IMR-90 (cell line): ENCODE measurements at regions not wholly inside any gene's neighbourhood (a gene's known extent, or its start where the extent isn't known, plus 50 kb on each side); places are given as distances from the start of the nearest gene placed in this dataset.

Source experiments
- ATAC-seq: fragments of 200-7000 bp; cut with Tn5 transposase; 2 replicates; pipeline ENCODE4 v1.9.1; 2020; ENCODE audit warnings: low read depth, mild to moderate bottlenecking, moderate library complexity
- BruUV-seq: library from RNA; stranded (reverse); fragments of 400-500 nt; replicated peaks from 2 replicates; lab custom pipeline; 2021; lab: Mats Ljungman, UMichigan
- CTCF ChIA-PET: fragments of 300-600 bp; formaldehyde crosslinking; extraction: SDS; loops from one replicate; lab custom pipeline; 2021; ENCODE audit warnings: antibody characterized with exemption; lab: Yijun Ruan, JAX
- POLR2A ChIA-PET: fragments of 300-600 bp; sonication (Branson Sonifier 250); formaldehyde crosslinking; loops from one replicate; lab custom pipeline; 2022; ENCODE audit warnings: antibody characterized with exemption; ENCODE audit not compliant: unreplicated experiment; lab: Charles Lee
- DNase-seq: peaks from one replicate; pipeline ENCODE4 v3.0.0; 2013
- H2AFZ ChIP-seq: replicated peaks from 2 replicates; pipeline ENCODE3; 2013; ENCODE audit warnings: low read length, mild to moderate bottlenecking; ENCODE audit not compliant: poor library complexity
- H2AK5ac ChIP-seq: 2 replicates; pipeline ENCODE4 v1.6.1; 2013; ENCODE audit warnings: low read depth, low read length, inconsistent platforms
- H2AK9ac ChIP-seq: replicated peaks from 2 replicates; pipeline ENCODE3; 2013; ENCODE audit warnings: mild to moderate bottlenecking, low read depth, low read length, moderate library complexity; ENCODE audit not compliant: poor library complexity
- H2BK120ac ChIP-seq: 2 replicates; pipeline ENCODE4 v1.6.1; 2013; ENCODE audit warnings: low read depth, low read length, inconsistent platforms
- H2BK15ac ChIP-seq: 3 replicates; pipeline ENCODE4 v1.6.1; 2013; ENCODE audit warnings: low read depth, low read length, inconsistent platforms
- H2BK20ac ChIP-seq: 2 replicates; pipeline ENCODE4 v1.6.1; 2013; ENCODE audit warnings: low read depth, mild to moderate bottlenecking, inconsistent platforms, low read length, moderate library complexity
- H2BK5ac ChIP-seq: 2 replicates; pipeline ENCODE4 v1.6.1; 2013; ENCODE audit warnings: mild to moderate bottlenecking, low read depth, low read length, inconsistent platforms; ENCODE audit not compliant: poor library complexity, severe bottlenecking
- H3K14ac ChIP-seq: replicated peaks from 2 replicates; pipeline ENCODE4 v1.6.1; 2013; ENCODE audit warnings: low read depth, low read length, inconsistent platforms
- H3K18ac ChIP-seq: 2 replicates; pipeline ENCODE4 v1.6.1; 2013; ENCODE audit warnings: low read depth, low read length, control low read depth
- H3K23ac ChIP-seq: 2 replicates; pipeline ENCODE4 v1.6.1; 2013; ENCODE audit warnings: low read depth, low read length, inconsistent platforms
- H3K27ac ChIP-seq: 2 replicates; pipeline ENCODE4 v1.5.1; 2013; ENCODE audit warnings: mild to moderate bottlenecking, control low read depth, low read length; ENCODE audit not compliant: insufficient read depth
- H3K27me3 ChIP-seq: 2 replicates; pipeline ENCODE4 v1.6.1; 2013; ENCODE audit warnings: low read length; ENCODE audit not compliant: control insufficient read depth, insufficient read depth
- H3K36me3 ChIP-seq: 2 replicates; pipeline ENCODE4 v1.6.1; 2013; ENCODE audit warnings: low read length, mixed read lengths; ENCODE audit not compliant: control insufficient read depth, insufficient read depth
- H3K4ac ChIP-seq: 2 replicates; pipeline ENCODE4 v1.6.1; 2013; ENCODE audit warnings: low read depth, low read length, inconsistent platforms
- H3K4me1 ChIP-seq: 2 replicates; pipeline ENCODE4 v1.6.1; 2013; ENCODE audit warnings: low read length, mixed read lengths; ENCODE audit not compliant: control insufficient read depth, insufficient read depth
- H3K4me2 ChIP-seq: 2 replicates; pipeline ENCODE4 v1.6.1; 2013; ENCODE audit warnings: low read depth, mild to moderate bottlenecking, control low read depth, low read length, moderate library complexity
- H3K4me3 ChIP-seq: 2 replicates; pipeline ENCODE4 v1.5.1; 2013; ENCODE audit warnings: low read depth, mild to moderate bottlenecking, control low read depth, low read length, moderate library complexity; ENCODE audit not compliant: insufficient read depth
- H3K56ac ChIP-seq: 2 replicates; pipeline ENCODE4 v1.6.1; 2013; ENCODE audit warnings: low read length, inconsistent platforms; ENCODE audit not compliant: insufficient read depth; ENCODE audit errors: extremely low read depth
- H3K79me1 ChIP-seq, 2 experiments: 2 replicates each; pipeline ENCODE4 v1.6.1; 2013; ENCODE audit warnings: low read length in 2 of 2, inconsistent platforms in 1 of 2, low read depth in 1 of 2
- H3K9ac ChIP-seq: 2 replicates; pipeline ENCODE4 v1.6.1; 2013; ENCODE audit warnings: low read depth, low read length, control low read depth
- H3K9me1 ChIP-seq: 2 replicates; pipeline ENCODE4 v1.6.1; 2013; ENCODE audit warnings: low read length, inconsistent platforms; ENCODE audit not compliant: insufficient read depth
- H3K9me3 ChIP-seq: 2 replicates; pipeline ENCODE4 v1.6.1; 2013; ENCODE audit warnings: low read length; ENCODE audit not compliant: control insufficient read depth, insufficient read depth
- H4K20me1 ChIP-seq: 2 replicates; pipeline ENCODE4 v1.6.1; 2013; ENCODE audit warnings: low read length, inconsistent platforms; ENCODE audit not compliant: insufficient read depth
- H4K5ac ChIP-seq: 2 replicates; pipeline ENCODE4 v1.6.1; 2013; ENCODE audit warnings: mild to moderate bottlenecking, low read depth, low read length, control low read depth
- H4K8ac ChIP-seq, 2 experiments: 2 replicates each; pipeline ENCODE4 v1.6.1; 2013; ENCODE audit warnings: low read depth in 2 of 2, low read length in 2 of 2, control low read depth in 1 of 2, inconsistent platforms in 1 of 2
- H4K91ac ChIP-seq: 2 replicates; pipeline ENCODE4 v1.6.1; 2013; ENCODE audit warnings: low read depth, low read length, inconsistent platforms; ENCODE audit not compliant: insufficient read depth
- CEBPB ChIP-seq: IDR thresholded peaks from 2 replicates; pipeline ENCODE4 v1.6.1; 2012; ENCODE audit warnings: low read depth, low read length, improper control_type of control experiment
- CHD1 ChIP-seq: IDR thresholded peaks from 2 replicates; pipeline ENCODE4 v1.6.1; 2012; ENCODE audit warnings: low read depth, low read length, improper control_type of control experiment
- MAFK ChIP-seq: IDR thresholded peaks from 2 replicates; pipeline ENCODE4 v1.6.1; 2012; ENCODE audit warnings: low read depth, low read length, improper control_type of control experiment
- MAZ ChIP-seq: IDR thresholded peaks from 2 replicates; pipeline ENCODE4 v1.6.1; 2012; ENCODE audit warnings: low read depth, mild to moderate bottlenecking, low read length, improper control_type of control experiment, moderate library complexity, borderline replicate concordance
- MXI1 ChIP-seq: IDR thresholded peaks from 2 replicates; pipeline ENCODE4 v1.6.1; 2012; ENCODE audit warnings: low read depth, mild to moderate bottlenecking, low read length, moderate library complexity, borderline replicate concordance
- NFE2L2 ChIP-seq: fragments of 150-350 bp; IDR thresholded peaks from 2 replicates; pipeline ENCODE4 v1.6.1; 2016; ENCODE audit warnings: low read depth, mild to moderate bottlenecking, low read length
- POLR2A ChIP-seq: IDR thresholded peaks from 2 replicates; pipeline ENCODE4 v1.6.1; 2012; ENCODE audit warnings: mild to moderate bottlenecking, low read depth, low read length
- RCOR1 ChIP-seq: IDR thresholded peaks from 2 replicates; pipeline ENCODE4 v1.6.1; 2012; ENCODE audit warnings: mild to moderate bottlenecking, low read length, improper control_type of control experiment; ENCODE audit not compliant: insufficient replicate concordance
- RFX5 ChIP-seq: IDR thresholded peaks from 2 replicates; pipeline ENCODE4 v1.8.0; 2012; ENCODE audit warnings: low read depth, mild to moderate bottlenecking, low read length, moderate library complexity
- SMC3 ChIP-seq: fragments of 150-350 bp; IDR thresholded peaks from 2 replicates; pipeline ENCODE4 v1.6.1; 2016; ENCODE audit warnings: low read depth, mild to moderate bottlenecking, antibody characterized with exemption, low read length, moderate library complexity
- WGBS, 2 experiments: methylation state at CpG; one replicate each; pipeline versions ENCODE4 v1.1.5 to v1.1.7; 2013; ENCODE audit warnings: missing lambda C conversion rate in 2 of 2; ENCODE audit not compliant: insufficient read length in 1 of 2; ENCODE audit errors: extremely low coverage in 2 of 2; 5-methylcytosine and 5-hydroxymethylcytosine counted together
- dilution Hi-C: fragments of 300-500 bp; cut with HindIII; formaldehyde crosslinking; loops from one replicate; pipeline ENCODE4 v1.14.3; 2018; ENCODE audit warnings: low sequenced_read_pairs; ENCODE audit not compliant: unreplicated experiment
- in situ Hi-C: fragments of 300-500 bp; cut with MboI; formaldehyde crosslinking; loops from 3 replicates; pipeline ENCODE4 v1.14.3; 2019; ENCODE audit warnings: low sequenced_read_pairs, inconsistent platforms, mixed read lengths
- intact Hi-C: fragments of 100-400 bp; cut with micrococcal nuclease; formaldehyde crosslinking; loops from 2 replicates; pipeline ENCODE4 v1.10.0; 2022
- TF ChIP-seq, protein P1 (sequence below): fragments of 150-350 bp; IDR thresholded peaks from 2 replicates; pipeline ENCODE4 v1.6.1; 2016; ENCODE audit warnings: low read depth, mild to moderate bottlenecking, low read length, moderate library complexity, borderline replicate concordance
- TF ChIP-seq, protein P2 (sequence below): conservative IDR thresholded peaks from 2 replicates; pipeline ENCODE4 v1.5.1; 2012; ENCODE audit warnings: mild to moderate bottlenecking, low read depth, low read length, improper control_type of control experiment
- TF ChIP-seq, protein P3 (sequence below): fragments of 150-350 bp; IDR thresholded peaks from 2 replicates; pipeline ENCODE4 v1.6.1; 2017; ENCODE audit warnings: mild to moderate bottlenecking, antibody characterized with exemption, low read length, low read depth

DNA sequence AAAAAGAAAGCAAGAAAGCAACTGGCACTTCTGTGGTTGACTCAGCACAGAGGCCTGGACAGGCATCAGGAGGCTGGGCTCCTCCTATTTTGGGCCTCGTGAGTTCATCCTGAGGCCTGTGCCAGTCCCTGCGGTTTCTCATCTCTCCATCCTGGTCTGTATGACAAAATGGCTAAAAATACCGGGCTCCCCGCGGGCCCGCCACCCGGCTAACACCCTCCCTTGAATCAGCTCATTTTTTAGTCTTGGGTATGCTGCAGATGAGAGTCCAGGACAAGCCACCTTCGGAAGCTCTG lies 62.3 kb upstream of the YWHAQ start:
- Histone ChIP-seq H4K5ac (no peak overlapping the region), H3K4me3 (no peak overlapping the region), H2BK15ac (0 out of 3 replicates have a peak overlapping the region, but pooled peaks have one; percentile 54), H2BK20ac (no peak overlapping the region), H2AK5ac (no peak overlapping the region), H4K20me1 (no peaks in the 10 kb centered on the region), H4K8ac (no peak overlapping the region), H3K56ac (no peak overlapping the region), H3K18ac (no peak overlapping the region), H4K91ac (no peak overlapping the region; the same call in 1 of the 2 replicates), H3K27me3 (peaks cover 5% of the 10 kb centered on the region; the same call in 1 of the 2 replicates), H3K9ac (no peak overlapping the region), H3K4ac (no peak overlapping the region), H2AK9ac (peak overlapping the region; percentile 48), H3K36me3 (no peaks in the 10 kb centered on the region), H3K9me1 (peaks cover 4% of the 10 kb centered on the region; the same call in 1 of the 2 replicates), H3K23ac (no peak overlapping the region), H3K9me3 (no peaks in the 10 kb centered on the region), H2BK5ac (no peak overlapping the region), H2AFZ (no peak overlapping the region), H3K4me1 (no peaks in the 10 kb centered on the region; the same call in 1 of the 2 replicates), H2BK120ac (no peak overlapping the region), H3K79me1 (no peaks in the 10 kb centered on the region), H3K4me2 (no peak overlapping the region), H3K27ac (no peak overlapping the region), H3K14ac (no peak overlapping the region)
- WGBS, 2 experiments, result no CpG with 5 or more reads among the region's 8 CpGs
- peak; percentile 76 for ATAC-seq
- no TSS peak for BruUV-seq
- intact Hi-C loops, result no loop called here
- dilution Hi-C loops, result no loop called here
- ChIA-PET CTCF (no interaction called here), POLR2A (no interaction called here)
- TF ChIP-seq MAZ, result no peak
- TF ChIP-seq, protein P1, sequence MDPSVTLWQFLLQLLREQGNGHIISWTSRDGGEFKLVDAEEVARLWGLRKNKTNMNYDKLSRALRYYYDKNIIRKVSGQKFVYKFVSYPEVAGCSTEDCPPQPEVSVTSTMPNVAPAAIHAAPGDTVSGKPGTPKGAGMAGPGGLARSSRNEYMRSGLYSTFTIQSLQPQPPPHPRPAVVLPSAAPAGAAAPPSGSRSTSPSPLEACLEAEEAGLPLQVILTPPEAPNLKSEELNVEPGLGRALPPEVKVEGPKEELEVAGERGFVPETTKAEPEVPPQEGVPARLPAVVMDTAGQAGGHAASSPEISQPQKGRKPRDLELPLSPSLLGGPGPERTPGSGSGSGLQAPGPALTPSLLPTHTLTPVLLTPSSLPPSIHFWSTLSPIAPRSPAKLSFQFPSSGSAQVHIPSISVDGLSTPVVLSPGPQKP, result no peak
- TF ChIP-seq CEBPB, result no peak
- no peak for TF ChIP-seq SMC3
- TF ChIP-seq MAFK, result no peak
- no peak for TF ChIP-seq RFX5
- TF ChIP-seq, protein P2, sequence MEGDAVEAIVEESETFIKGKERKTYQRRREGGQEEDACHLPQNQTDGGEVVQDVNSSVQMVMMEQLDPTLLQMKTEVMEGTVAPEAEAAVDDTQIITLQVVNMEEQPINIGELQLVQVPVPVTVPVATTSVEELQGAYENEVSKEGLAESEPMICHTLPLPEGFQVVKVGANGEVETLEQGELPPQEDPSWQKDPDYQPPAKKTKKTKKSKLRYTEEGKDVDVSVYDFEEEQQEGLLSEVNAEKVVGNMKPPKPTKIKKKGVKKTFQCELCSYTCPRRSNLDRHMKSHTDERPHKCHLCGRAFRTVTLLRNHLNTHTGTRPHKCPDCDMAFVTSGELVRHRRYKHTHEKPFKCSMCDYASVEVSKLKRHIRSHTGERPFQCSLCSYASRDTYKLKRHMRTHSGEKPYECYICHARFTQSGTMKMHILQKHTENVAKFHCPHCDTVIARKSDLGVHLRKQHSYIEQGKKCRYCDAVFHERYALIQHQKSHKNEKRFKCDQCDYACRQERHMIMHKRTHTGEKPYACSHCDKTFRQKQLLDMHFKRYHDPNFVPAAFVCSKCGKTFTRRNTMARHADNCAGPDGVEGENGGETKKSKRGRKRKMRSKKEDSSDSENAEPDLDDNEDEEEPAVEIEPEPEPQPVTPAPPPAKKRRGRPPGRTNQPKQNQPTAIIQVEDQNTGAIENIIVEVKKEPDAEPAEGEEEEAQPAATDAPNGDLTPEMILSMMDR, result no peak
- TF ChIP-seq RCOR1, result no peak
- no peak for TF ChIP-seq MXI1
- no peak for TF ChIP-seq NFE2L2
- TF ChIP-seq, protein P3, sequence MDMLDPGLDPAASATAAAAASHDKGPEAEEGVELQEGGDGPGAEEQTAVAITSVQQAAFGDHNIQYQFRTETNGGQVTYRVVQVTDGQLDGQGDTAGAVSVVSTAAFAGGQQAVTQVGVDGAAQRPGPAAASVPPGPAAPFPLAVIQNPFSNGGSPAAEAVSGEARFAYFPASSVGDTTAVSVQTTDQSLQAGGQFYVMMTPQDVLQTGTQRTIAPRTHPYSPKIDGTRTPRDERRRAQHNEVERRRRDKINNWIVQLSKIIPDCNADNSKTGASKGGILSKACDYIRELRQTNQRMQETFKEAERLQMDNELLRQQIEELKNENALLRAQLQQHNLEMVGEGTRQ, result no peak
- no peak for TF ChIP-seq CHD1
- TF ChIP-seq POLR2A, result no peak
- in situ Hi-C loops, result no loop called here
- peak; percentile 48 for DNase-seq
